WTC11 (cell line): ENCODE measurements at regions not wholly inside any gene's neighbourhood (a gene's known extent, or its start where the extent isn't known, plus 50 kb on each side); places are given as distances from the start of the nearest gene placed in this dataset.

Experiments used
- ATAC-seq: fragments of 200-7000 bp; cut with Tn5 transposase; 2 replicates; pipeline ENCODE4 v1.10.0; 2021; ENCODE audit warnings: mild to moderate bottlenecking, moderate library complexity
- CTCF ChIA-PET: fragments of 300-600 bp; sonication (Branson Sonifier 250); formaldehyde crosslinking; loops from one replicate; lab custom pipeline; 2021; ENCODE audit warnings: antibody characterized with exemption; lab: Charles Lee
- POLR2A ChIA-PET: fragments of 350-600 bp; sonication (Branson Sonifier 250); formaldehyde crosslinking; loops from one replicate; lab custom pipeline; 2021; ENCODE audit warnings: antibody characterized with exemption; lab: Charles Lee
- DNase-seq: peaks from one replicate; pipeline ENCODE4 v3.0.0; 2021; ENCODE audit warnings: low spot score
- H3K27ac Mint-ChIP-seq: 2 replicates; pipeline ENCODE4 v1.8.0; 2021; ENCODE audit warnings: mixed read lengths
- H3K27me3 Mint-ChIP-seq: 2 replicates; pipeline ENCODE4 v1.8.0; 2021; ENCODE audit warnings: low read depth, mild to moderate bottlenecking, moderate library complexity, mixed read lengths
- H3K36me3 Mint-ChIP-seq: 2 replicates; pipeline ENCODE4 v1.8.0; 2021; ENCODE audit warnings: mixed read lengths
- H3K4me1 Mint-ChIP-seq: 2 replicates; pipeline ENCODE4 v1.8.0; 2022; ENCODE audit warnings: mixed read lengths
- H3K4me3 Mint-ChIP-seq: 2 replicates; pipeline ENCODE4 v1.8.0; 2021; ENCODE audit warnings: mild to moderate bottlenecking, moderate library complexity, mixed read lengths
- H3K9me3 Mint-ChIP-seq: 2 replicates; pipeline ENCODE4 v1.8.0; 2021; ENCODE audit warnings: mixed read lengths
- ATF1 ChIP-seq: sonication (generic); formaldehyde crosslinking; IDR thresholded peaks from 2 replicates; pipeline ENCODE4 v1.8.1; 2023; ENCODE audit warnings: mild to moderate bottlenecking, moderate library complexity, missing genetic modification reagents
- ATF3 ChIP-seq: sonication (generic); formaldehyde crosslinking; conservative IDR thresholded peaks from 2 replicates; pipeline ENCODE4 v1.8.1; 2022; ENCODE audit warnings: mild to moderate bottlenecking, missing genetic modification reagents
- ERG ChIP-seq: fragments of 250-450 bp; sonication (Bioruptor Pico); IDR thresholded peaks from 2 replicates; pipeline ENCODE4 v1.8.0; 2021; ENCODE audit warnings: mild to moderate bottlenecking
- ETV6 ChIP-seq: sonication (generic); formaldehyde crosslinking; IDR thresholded peaks from 2 replicates; pipeline ENCODE4 v1.8.1; 2022; ENCODE audit warnings: mild to moderate bottlenecking, missing genetic modification reagents
- HMGA2 ChIP-seq: fragments of 250-450 bp; sonication (Bioruptor Pico); IDR thresholded peaks from 2 replicates; pipeline ENCODE4 v1.4.0; 2021; ENCODE audit warnings: mild to moderate bottlenecking, moderate library complexity
- IRF1 ChIP-seq: sonication (generic); formaldehyde crosslinking; IDR thresholded peaks from 2 replicates; pipeline ENCODE4 v1.8.0; 2023; ENCODE audit warnings: missing genetic modification reagents
- MAX ChIP-seq: sonication (generic); formaldehyde crosslinking; IDR thresholded peaks from 2 replicates; pipeline ENCODE4 v1.8.0; 2022; ENCODE audit warnings: mild to moderate bottlenecking, missing genetic modification reagents
- MLX ChIP-seq: sonication (generic); formaldehyde crosslinking; IDR thresholded peaks from 2 replicates; pipeline ENCODE4 v1.8.1; 2023; ENCODE audit warnings: mild to moderate bottlenecking, missing genetic modification reagents, moderate library complexity
- MYBL2 ChIP-seq: sonication (generic); formaldehyde crosslinking; IDR thresholded peaks from 2 replicates; pipeline ENCODE4 v1.8.1; 2023; ENCODE audit warnings: mild to moderate bottlenecking, moderate library complexity, missing genetic modification reagents
- PRDM15 ChIP-seq: sonication (generic); formaldehyde crosslinking; IDR thresholded peaks from 2 replicates; pipeline ENCODE4 v1.8.0; 2022; ENCODE audit warnings: missing genetic modification reagents
- SP1 ChIP-seq: sonication (generic); formaldehyde crosslinking; conservative IDR thresholded peaks from 2 replicates; pipeline ENCODE4 v1.8.1; 2022; ENCODE audit warnings: missing genetic modification reagents
- TEAD4 ChIP-seq: sonication (generic); formaldehyde crosslinking; IDR thresholded peaks from 2 replicates; pipeline ENCODE4 v1.8.0; 2022; ENCODE audit warnings: mild to moderate bottlenecking, missing genetic modification reagents
- ZMAT4 ChIP-seq: fragments of 250-450 bp; sonication (Bioruptor Pico); IDR thresholded peaks from 2 replicates; pipeline ENCODE4 v1.9.0; 2021; ENCODE audit warnings: mild to moderate bottlenecking
- ZNF121 ChIP-seq: sonication (generic); formaldehyde crosslinking; IDR thresholded peaks from 2 replicates; pipeline ENCODE4 v1.8.0; 2023; ENCODE audit warnings: missing genetic modification reagents
- ZNF317 ChIP-seq: sonication (generic); formaldehyde crosslinking; IDR thresholded peaks from 2 replicates; pipeline ENCODE4 v1.8.1; 2023; ENCODE audit warnings: low read depth, mild to moderate bottlenecking, moderate library complexity, missing genetic modification reagents, borderline replicate concordance
- ZNF532 ChIP-seq: fragments of 250-450 bp; sonication (Bioruptor Pico); IDR thresholded peaks from 2 replicates; pipeline ENCODE4 v1.9.0; 2021; ENCODE audit warnings: mild to moderate bottlenecking, borderline replicate concordance

- no peak for TF ChIP-seq MAX (CRISPR knock-in tag)
These were observed 197.8 kb upstream of the FRMD6 start (continued) for GRCh38 chr14:51453869-51454268.

- H3K36me3 Mint-ChIP-seq, result no peaks in the 10 kb centered on the region
- TF ChIP-seq SP1, result no peak
- no peak for TF ChIP-seq TEAD4 (CRISPR knock-in tag)
- TF ChIP-seq ZNF121 (CRISPR knock-in tag), result no peak
- TF ChIP-seq MLX (CRISPR knock-in tag), result no peak
- H3K27ac Mint-ChIP-seq, result no peak overlapping the region
- ATAC-seq (no peak), DNase-seq (no peak)
- CTCF ChIA-PET, result no interaction called here
- POLR2A ChIA-PET, result no interaction called here
- H3K27me3 Mint-ChIP-seq, result no peaks in the 10 kb centered on the region
- H3K4me3 Mint-ChIP-seq, result no peak overlapping the region
- peaks cover 11% of the 10 kb centered on the region for H3K9me3 Mint-ChIP-seq
- H3K4me1 Mint-ChIP-seq, result 0 out of 2 replicates have a peak, but pooled peaks cover 2% of the 10 kb centered on the region
These were observed 197.4 kb upstream of the FRMD6 start for GRCh38 chr14:51454351-51454750.

GRCh38 chr14:51455041-51455835 is 196.5 kb upstream of the FRMD6 start:
- H3K9me3 Mint-ChIP-seq, result peaks cover 11% of the 10 kb centered on the region
- CTCF ChIA-PET, result interaction anchor here (0.9 kb wide), 1 partner anchor 321 kb away, joined by 4 read pairs; no protein-coding TSS in a partner anchor
- 0 out of 2 replicates have a peak, but pooled peaks cover 2% of the 10 kb centered on the region for H3K4me1 Mint-ChIP-seq
- DNase-seq (no peak), ATAC-seq (no peak)
- H3K27me3 Mint-ChIP-seq, result no peaks in the 10 kb centered on the region
- H3K27ac Mint-ChIP-seq, result no peak overlapping the region
- no peaks in the 10 kb centered on the region for H3K36me3 Mint-ChIP-seq
- no peak overlapping the region for H3K4me3 Mint-ChIP-seq
- POLR2A ChIA-PET, result no interaction called here
- TF ChIP-seq ERG (CRISPR knock-in tag) (no peak), ZNF317 (CRISPR knock-in tag) (no peak), IRF1 (CRISPR knock-in tag) (no peak), ZNF532 (no peak), MYBL2 (no peak), ZMAT4 (CRISPR knock-in tag) (no peak), ATF1 (CRISPR knock-in tag) (no peak), ATF3 (no peak), PRDM15 (CRISPR knock-in tag) (no peak), ETV6 (CRISPR knock-in tag) (no peak), HMGA2 (CRISPR knock-in tag) (no peak)
